HK-2 (cell line): ENCODE measurements at regions not wholly inside any gene's neighbourhood (a gene's known extent, or its start where the extent isn't known, plus 50 kb on each side); places are given as distances from the start of the nearest gene placed in this dataset.

ENCODE experiments used
- DNase-seq: peaks from one replicate; pipeline ENCODE4 v3.0.0-alpha.2; 2018; ENCODE audit not compliant: unreplicated experiment

DNA sequence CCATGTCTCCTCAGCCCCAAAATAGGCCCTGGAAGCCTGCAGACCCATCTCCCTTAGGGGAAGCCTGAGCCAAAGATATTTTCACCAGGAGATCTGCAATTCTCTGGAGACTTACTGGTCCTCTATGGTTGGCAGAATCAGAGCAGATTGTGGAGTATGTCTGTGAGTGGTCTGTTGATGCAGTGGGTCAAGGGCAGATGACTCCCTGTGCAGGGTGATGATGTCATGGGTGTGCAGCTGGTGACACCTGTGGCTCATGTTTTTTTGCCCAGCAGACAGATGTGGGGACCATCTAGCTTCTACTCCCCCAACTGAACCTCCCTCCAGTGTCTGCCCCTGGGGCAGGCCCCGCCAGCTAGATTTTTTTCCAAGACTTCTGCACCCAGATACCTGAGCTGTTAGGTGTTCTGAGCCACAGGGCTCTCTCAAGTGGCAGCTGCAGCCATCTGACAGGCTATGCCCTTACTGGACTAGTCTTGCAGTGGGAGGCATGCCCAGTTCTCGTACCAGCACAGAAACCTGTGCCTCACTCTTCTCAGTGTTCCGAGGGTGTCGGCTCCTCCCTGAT, 558.7 kb upstream of the LRRTM1 start:
- no peak for DNase-seq

GRCh38 chr2:80858965-80859364, 554.4 kb upstream of the LRRTM1 start:
- no peak for DNase-seq

DNA sequence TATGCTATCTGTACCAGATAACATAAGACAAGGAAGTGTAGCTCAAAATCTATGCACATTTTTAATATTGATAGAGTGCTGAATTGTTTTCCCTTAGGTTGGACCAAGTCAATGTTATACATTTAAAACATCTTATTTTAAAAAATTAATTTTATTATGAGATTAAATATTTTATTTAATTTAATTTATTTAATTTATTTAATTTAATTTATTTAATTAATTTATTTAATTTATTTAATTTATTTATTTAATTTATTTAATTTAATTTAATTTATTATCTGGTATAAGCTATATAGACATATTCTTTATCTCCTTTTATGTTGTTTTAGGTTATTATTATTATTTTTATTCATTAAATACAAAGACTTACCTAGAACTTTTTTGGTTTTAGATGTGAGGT, 551.7 kb upstream of the LRRTM1 start:
- no peak for DNase-seq

DNA sequence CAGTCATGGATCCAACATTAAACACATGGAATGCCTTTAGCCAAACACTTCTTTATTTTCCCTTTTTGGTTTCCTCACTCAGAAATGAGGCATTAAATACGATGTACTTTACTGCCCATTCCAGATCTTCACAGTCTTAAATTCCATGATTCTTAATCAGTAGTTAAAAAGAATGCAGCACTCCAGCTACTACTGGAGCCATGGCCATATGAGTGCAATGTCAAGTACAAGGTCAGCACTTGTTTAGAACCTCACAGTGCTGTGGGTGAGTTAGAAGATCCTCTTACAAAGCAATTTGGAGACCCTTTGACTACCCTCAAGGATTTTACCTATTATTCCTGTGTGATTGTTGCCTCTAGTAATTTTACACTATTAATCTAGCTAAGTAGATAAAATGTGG, 550.3 kb upstream of the LRRTM1 start:
- no peak for DNase-seq

DNA sequence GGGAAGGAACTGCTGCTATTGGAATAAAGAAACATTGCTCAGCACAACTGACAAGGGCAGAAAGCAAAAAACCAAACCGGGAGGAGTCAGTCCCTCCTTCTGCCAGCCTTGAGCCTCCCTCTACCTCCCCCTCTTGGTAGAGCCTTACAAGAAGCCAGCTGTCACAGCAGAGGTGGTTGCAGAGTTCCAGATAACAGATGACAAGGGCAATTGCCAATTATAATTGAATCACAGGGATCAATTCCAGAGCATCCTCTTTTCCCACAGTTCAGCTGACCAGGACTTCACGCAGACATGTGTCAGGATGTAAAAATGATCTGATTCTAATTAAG, 548.2 kb upstream of the LRRTM1 start:
- no peak for DNase-seq

DNA sequence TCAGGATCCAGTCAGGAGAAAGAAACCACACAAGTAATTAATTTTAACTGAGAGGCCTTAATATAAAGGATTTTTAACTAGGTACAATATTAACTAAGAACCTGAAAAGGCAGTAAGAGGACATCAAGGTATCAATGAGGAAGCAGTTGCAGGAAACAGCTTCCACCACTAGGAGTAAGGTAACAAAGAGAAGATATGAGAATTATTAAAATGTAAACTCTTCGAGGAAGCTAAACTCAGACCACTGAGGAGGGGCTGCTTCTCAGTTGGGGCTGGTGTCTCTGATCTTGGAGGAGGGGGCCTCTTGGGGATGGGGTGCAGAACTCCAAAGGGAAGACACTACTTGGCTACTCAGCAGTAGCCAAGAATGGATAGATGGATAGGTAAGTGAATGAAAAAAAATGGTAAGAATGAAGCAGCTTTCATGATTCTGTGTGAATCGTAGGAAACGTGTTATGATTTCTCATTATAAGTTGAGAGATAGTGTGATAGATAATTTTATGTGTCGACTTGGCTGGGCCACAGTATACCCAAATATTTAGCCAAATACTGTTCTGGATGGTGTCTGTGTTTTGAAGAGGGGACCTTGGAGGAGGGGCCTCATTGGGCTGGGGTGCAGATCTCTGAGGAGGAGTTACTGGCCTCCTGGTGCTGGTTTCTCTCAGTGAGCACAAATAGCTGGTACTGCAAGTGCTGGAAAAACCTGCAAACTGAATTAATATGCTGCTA, 547.7 kb upstream of the LRRTM1 start:
- DNase-seq = no peak

DNA sequence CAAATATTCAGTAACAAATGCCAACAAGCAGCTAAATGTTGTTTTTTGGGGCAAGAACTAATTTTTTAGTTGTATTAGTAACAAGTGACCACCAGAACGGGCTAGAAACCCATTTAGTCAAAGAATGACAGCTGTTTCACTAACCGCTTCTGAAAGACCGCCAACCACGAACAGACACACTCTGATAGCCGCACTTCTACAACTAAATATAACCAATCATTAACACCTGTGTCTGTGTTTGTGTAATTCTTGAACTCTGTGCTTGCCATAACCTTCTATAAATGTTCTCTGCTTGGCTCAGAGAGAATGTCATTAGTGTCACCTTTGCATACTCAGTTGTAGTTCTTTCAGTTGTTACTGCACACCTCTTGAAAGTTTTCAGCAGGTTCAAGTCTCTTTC, 526.3 kb upstream of the LRRTM1 start:
- no peak for DNase-seq

DNA sequence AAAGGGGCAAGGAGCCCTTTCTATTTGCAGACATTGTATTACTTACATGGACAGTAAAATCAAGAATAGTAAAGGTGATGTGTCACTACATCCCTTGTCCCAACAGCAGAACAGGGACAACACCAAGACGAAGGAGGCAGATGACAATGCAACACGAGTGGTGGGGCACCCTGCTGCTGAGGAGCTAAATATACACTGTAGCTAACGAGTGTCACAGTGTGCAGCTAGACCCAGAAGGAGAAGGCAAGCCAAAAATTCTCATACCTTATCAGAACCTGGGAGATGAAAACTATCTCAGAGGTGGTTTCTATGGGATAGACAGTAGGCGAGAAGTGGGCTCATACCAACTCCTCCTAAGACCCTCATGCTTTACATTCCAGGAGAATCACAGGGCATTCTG, 518.4 kb upstream of the LRRTM1 start:
- DNase-seq = no peak

DNA sequence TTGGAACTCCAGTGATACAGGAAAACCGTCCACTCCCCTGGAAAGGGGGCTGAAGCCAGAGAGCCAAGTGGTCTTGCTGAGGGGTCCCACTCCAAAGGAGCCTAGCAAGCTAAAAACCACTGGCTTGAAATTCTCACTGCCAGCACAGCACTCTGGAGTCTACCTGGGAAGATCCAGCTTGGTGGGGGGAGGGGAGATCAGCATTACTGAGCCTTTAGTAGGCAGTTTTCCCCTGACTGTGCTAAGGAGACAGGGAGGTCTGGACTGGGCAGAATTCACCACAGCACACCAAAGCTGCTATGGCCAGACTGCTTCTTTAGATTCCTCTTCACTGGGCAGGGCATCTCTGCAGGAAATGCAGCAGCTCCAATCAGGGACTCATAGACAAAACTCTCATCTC, 510.7 kb upstream of the LRRTM1 start:
- no peak for DNase-seq

DNA sequence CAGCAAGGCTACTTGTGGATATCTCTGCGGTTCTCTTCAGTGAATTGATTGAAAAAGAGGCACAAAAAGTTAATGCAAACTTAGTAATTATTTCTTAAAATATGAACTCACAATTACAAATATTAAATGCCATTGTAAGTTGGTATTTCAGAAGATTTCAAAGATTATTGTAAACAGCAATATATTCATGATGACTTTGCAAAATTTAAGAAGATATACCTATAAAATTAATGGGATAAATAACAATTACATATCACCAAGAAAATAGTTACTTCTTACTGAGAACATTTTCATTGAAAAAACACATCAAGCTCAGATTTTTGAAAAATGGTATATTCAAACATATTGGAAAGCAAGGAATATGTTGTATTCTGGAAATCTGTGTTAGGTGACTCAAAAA, 482.0 kb upstream of the LRRTM1 start:
- no peak for DNase-seq

GRCh38 chr2:80778704-80779103, 474.2 kb upstream of the LRRTM1 start:
- no peak for DNase-seq

DNA sequence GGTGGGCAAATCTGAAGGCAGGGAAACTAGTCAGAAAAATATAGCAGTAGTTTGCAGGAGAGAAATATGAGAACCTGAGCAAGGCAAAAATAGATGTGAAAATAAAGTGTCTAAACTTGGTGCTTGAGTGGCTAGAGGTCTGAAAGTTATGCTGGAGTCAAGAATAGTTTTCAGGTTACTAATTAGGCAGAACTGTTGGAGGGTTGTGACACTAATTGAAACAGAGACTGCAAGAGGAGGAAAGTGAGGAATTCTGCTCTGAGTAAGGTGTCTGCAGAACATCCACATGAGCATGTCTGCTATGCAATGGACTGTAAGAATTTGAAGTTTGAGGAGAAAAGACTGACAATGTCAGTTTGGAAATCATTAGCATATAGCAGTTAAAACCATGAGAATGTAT, 444.0 kb upstream of the LRRTM1 start:
- DNase-seq = no peak

DNA sequence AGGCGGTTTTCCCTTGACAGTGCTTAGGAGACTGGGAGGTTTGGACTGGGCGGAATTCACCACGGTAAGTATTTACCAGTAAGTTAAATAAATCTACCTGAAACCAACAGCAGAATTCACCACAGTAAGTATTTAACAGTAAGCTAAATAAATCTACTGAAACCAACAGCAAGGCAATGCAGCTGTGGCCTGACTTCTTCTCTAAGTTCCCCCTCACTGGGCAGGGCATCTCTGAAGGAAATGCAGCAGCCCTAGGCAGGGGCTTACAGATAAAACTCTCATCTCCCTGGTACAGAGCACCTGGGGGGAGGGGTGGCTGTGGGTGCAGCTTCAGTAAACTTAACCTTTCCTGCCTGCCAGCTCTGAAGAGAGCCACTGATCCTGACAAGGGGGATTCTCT, 432.5 kb upstream of the LRRTM1 start:
- no peak for DNase-seq

DNA sequence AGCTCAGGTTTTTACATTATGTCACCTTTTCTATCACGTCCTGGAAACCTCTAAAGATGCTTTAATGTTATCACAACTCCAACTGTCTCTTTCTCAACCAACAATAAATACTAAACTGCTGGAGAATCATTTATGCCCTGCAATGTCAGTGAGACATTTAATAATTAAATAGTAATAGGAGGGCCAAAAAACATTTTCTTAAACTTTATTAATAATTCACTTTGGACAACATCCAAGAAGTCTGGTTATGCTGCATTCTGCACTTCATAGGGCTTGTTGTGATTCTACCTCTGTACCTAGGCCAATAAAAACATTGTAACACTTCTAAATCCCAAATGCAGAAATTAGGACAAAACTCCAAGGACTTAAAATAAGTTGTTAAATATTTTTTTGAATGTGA, 420.4 kb upstream of the LRRTM1 start:
- DNase-seq = no peak

DNA sequence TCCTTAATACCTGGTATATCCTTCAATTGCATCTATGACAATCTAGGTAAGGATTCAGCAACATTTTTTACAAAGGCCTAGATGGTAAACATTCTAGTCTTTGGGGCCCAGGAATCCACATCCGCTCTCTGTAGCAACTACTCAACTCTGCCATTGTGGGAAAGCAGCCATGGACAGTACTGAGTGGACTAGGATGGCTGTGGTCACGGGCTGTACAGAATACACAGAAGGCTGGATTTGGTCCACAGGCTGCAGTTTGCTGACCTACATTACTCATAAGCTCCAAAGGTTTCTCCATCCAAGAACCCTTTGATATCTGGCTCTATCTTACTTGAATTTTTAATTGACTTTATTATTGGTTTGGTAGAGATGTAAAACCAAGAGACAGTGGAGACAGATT, 418.3 kb upstream of the LRRTM1 start:
- no peak for DNase-seq

DNA sequence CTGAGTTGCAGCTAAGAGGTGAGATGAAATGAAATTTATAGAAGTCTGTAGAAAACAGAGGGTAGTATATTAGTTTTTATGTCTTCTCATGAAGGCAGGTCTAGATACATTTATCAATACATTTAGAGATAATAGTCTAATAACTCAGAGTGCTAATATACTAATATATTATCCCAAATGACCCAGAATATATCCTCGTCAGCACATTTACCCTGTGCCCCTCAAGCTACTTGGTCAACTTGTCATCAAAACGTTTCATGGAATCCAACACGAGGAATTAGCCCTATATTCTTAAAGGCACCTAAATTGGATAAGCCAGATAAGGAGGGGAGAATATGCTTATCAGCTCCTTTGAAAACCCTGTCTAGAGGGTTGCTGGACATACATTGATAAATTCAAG, 415.1 kb upstream of the LRRTM1 start:
- DNase-seq = no peak

GRCh38 chr2:80715433-80715832, 410.9 kb upstream of the LRRTM1 start:
- no peak for DNase-seq

DNA sequence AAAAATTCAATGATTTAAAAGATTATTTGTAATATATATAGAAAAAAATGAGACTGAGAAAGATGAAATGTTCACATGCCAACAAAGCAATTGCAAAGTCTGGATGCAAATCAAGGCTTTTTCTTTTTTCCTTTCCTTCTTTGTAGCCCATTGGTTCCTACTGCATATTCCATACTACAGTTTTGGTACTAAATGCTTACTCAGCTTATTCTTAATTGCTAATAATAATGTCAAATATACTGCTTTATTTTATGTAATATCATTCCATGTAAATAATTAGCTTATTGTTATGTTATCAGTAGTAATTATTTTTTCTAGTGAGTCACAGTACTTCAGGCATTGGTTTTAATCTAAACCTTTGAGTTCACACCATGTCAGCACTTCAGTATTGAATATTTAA, 407.4 kb upstream of the LRRTM1 start:
- no peak for DNase-seq

- no peak for DNase-seq
Measured at GRCh38 chr2:80706951-80707350, 402.4 kb upstream of the LRRTM1 start.

GRCh38 chr2:80706541-80706940, 402.0 kb upstream of the LRRTM1 start:
- no peak for DNase-seq

DNA sequence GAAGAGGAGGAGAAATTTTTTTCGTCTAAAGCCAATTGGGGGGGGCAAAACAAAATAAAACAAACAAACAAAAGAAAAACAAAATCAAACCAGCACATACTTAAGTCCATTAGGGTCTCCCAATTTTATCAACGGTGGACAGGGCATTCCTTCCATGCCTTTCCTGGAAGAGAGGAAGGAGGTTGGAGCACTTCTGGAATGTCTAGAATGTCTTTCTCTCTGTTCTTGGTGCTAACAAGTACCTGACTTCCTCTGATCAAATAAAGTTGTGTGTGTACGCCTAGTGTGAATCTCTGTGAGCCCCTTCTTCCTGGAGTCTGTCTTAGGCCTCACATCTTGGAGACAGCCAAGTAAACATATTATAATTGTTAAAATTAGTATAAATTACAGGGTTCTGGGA, 399.0 kb upstream of the LRRTM1 start:
- no peak for DNase-seq

GRCh38 chr2:80700961-80701360, 396.4 kb upstream of the LRRTM1 start:
- DNase-seq = no peak
